HEK293 (cell line): ENCODE measurements at regions not wholly inside any gene's neighbourhood (a gene's known extent, or its start where the extent isn't known, plus 50 kb on each side); places are given as distances from the start of the nearest gene placed in this dataset.

ENCODE experiments used
- CTCF ChIP-seq: fragments of 450-650 bp; formaldehyde crosslinking; IDR thresholded peaks from 2 replicates; pipeline ENCODE4 v1.5.1; 2016; ENCODE audit warnings: missing biosample characterization, missing genetic modification characterization
- REST ChIP-seq: fragments of 450-650 bp; formaldehyde crosslinking; IDR thresholded peaks from 2 replicates; pipeline ENCODE4 v1.5.1; 2016; ENCODE audit warnings: missing biosample characterization, missing genetic modification characterization
- ZBTB8A ChIP-seq: fragments of 450-650 bp; formaldehyde crosslinking; IDR thresholded peaks from 2 replicates; pipeline ENCODE4 v1.5.1; 2016; ENCODE audit warnings: missing biosample characterization, missing genetic modification characterization

GRCh38 chr1:194289569-194290266, 1103.3 kb upstream of the B3GALT2 start:
- TF ChIP-seq CTCF (tag by site-specific recombination) (no peak), ZBTB8A (tag by site-specific recombination) (no peak), REST (no peak)
